ENCODE measurements at regions not wholly inside any gene's neighbourhood (a gene's known extent, or its start where the extent isn't known, plus 50 kb on each side); places are given as distances from the start of the nearest gene placed in this dataset.
"Not testable (repeated sequence)": the region's sequence is repeated elsewhere in the genome, so short reads cannot be mapped to it uniquely, and the experiment has no call there.

DNA sequence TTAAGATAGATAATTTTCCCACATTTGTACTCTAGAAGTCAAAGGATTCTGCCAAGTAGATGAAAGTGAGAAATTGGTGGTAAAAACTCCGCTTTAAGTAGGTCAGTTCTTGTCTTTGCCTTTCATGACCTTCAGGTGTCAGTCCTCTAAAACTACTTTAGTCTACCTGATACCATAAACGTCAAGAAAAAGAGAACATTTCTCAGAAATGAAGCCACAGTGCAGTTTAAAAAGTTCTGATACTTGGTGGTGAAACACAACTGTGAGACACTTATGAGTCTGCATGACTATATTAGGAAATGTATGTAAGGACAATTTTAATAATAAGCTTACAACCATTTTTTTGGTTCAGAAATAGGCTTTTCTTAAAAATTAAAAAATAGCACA, 583.3 kb downstream of the SATB2 start:
- 66 to 83% methylated on average over 2 of the region's 2 CpGs for WGBS, 2 donors
- TF ChIP-seq, protein P1, sequence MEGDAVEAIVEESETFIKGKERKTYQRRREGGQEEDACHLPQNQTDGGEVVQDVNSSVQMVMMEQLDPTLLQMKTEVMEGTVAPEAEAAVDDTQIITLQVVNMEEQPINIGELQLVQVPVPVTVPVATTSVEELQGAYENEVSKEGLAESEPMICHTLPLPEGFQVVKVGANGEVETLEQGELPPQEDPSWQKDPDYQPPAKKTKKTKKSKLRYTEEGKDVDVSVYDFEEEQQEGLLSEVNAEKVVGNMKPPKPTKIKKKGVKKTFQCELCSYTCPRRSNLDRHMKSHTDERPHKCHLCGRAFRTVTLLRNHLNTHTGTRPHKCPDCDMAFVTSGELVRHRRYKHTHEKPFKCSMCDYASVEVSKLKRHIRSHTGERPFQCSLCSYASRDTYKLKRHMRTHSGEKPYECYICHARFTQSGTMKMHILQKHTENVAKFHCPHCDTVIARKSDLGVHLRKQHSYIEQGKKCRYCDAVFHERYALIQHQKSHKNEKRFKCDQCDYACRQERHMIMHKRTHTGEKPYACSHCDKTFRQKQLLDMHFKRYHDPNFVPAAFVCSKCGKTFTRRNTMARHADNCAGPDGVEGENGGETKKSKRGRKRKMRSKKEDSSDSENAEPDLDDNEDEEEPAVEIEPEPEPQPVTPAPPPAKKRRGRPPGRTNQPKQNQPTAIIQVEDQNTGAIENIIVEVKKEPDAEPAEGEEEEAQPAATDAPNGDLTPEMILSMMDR (IDR thresholded peaks at IDR 0.05), result no peak
- TF ChIP-seq POLR2A (IDR thresholded peaks at IDR 0.05), result no peak

DNA sequence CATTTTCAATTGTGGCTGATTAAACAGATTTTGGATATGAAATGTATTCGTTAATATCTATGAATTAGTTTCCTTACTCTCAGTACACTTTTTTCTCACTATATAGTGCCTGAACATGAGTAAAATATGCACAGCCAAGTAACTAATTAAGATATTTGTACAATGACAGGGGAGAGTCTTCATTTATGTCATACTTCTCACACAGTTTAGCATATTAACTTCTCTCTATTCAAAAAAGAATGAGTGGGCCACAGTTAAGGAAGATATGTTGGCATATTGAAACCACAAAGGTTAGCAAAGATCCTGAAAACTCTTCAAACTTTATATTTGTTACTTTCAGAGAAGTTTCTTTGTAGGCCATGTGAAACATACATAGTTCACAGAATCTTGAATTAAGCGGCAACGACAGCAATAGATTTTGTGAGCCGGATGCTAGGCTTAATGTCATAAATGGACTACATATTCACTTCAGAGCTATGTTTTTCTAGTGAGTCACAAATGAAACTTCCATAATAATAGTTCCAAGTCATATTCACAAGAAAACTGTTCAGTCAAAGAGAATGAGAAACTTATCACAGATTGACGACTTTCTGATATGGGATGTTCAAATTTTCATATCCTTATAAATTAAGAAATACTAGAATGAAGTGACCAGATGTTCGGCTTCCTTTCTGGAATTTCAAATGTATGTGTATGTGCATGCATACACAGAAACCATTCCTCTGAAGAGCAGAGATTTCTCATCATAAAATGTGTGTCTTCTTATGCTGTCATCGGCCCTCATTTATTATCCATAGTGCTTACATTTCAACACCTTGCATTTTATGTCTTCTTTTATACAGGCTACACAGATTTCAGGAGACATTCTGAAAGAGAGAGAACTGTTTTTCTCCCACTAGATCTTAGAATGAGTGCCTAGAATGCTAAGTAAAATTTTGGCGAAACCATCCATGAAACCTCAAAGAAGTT, 584.0 kb downstream of the SATB2 start:
- no peak for DNase-seq (ENCODE audit: low spot score in 2 of 2)
- intact Hi-C loops (cut with DNase I; ENCODE audit: low total_unique reads), result no loop called here
- 70 to 86% methylated on average over 8 of the region's 8 CpGs for WGBS, 2 donors
- TF ChIP-seq, protein P1 (IDR thresholded peaks at IDR 0.05), result no peak
- TF ChIP-seq POLR2A (IDR thresholded peaks at IDR 0.05), result no peak
- no peak overlapping the region for H3K4me3 ChIP-seq (ENCODE audit: low read depth, poor library complexity, severe bottlenecking)

More for the DNA sequence above, 583.3 kb downstream of the SATB2 start:
- DNase-seq (ENCODE audit: low spot score in 2 of 2), result no peak
- intact Hi-C loops (cut with DNase I; ENCODE audit: low total_unique reads), result no loop called here
- no peak overlapping the region for H3K4me3 ChIP-seq (ENCODE audit: low read depth, poor library complexity, severe bottlenecking)

DNA sequence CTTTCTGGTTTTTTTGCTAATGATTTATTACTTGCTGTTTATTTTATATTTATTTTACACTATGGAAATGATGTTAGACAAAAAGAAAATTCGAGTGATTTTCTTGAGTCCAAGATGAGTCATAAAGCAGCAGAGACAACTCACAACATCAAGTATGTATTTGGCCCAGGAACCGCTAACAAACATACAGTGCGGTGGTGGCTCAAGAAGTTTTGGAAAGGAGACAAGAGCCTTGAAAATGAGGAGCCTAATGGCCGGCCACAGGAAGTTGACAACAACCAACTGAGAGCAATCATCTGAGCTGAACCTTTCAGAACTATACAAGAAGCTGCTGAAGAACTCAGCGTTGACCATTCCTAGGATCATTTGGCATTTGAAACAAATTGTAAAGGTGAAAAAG, 594.1 kb downstream of the SATB2 start:
- intact Hi-C loops (cut with DNase I; ENCODE audit: low total_unique reads), result no loop called here
- 71 to 74% methylated on average over 5 of the region's 5 CpGs for WGBS, 2 donors
- TF ChIP-seq, protein P1 (IDR thresholded peaks at IDR 0.05), result no peak
- no peak for TF ChIP-seq POLR2A (IDR thresholded peaks at IDR 0.05)
- H3K4me3 ChIP-seq (ENCODE audit: low read depth, poor library complexity, severe bottlenecking), result no peak overlapping the region
- no peak for DNase-seq (ENCODE audit: low spot score in 2 of 2)

DNA sequence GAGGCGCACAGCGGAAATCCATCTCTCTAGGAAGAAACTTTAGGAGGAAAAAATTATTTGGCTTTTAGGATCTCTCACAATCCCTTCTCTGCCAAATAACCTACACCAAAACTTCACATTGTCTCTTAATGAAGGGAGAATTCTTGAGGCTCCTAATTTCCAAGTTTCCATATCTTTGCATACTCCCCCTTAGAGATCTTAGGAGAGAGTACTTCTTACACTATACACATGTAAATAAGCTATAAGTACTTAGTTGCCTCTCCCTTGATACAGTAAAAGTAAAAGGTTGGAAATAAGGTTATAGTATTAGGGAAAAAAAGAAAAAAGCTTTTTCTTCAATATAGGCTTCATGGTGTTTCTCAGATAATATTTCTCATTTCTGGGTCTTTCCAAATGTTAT, 596.7 kb downstream of the SATB2 start:
- intact Hi-C loops (cut with DNase I; ENCODE audit: low total_unique reads), result no loop called here
- no peak overlapping the region for H3K4me3 ChIP-seq (ENCODE audit: low read depth, poor library complexity, severe bottlenecking)
- WGBS, 2 donors, result 86 to 94% methylated on average over 2 of the region's 2 CpGs
- TF ChIP-seq, protein P1 (IDR thresholded peaks at IDR 0.05), result no peak
- no peak for TF ChIP-seq POLR2A (IDR thresholded peaks at IDR 0.05)
- no peak for DNase-seq (ENCODE audit: low spot score in 2 of 2)

DNA sequence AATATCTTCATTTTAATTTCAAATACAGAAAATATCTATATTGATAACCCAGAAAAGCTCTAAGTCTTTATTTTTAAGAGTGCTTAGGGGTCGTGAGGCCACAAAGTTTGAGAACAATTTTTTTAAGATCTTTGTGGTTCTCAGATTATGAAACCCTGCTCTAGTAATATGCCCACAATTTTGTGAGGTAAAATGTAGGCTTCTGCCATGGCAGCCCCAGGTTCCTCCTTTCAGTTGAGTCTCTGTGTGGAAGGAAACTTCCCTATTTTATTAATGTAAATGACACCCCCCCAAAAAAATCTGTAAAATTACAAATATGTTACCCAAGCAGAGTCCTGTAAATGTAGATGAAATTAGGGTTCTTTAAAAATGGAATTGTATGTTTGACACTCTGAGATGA, 600.5 kb downstream of the SATB2 start:
- TF ChIP-seq, protein P1 (IDR thresholded peaks at IDR 0.05), result no peak
- TF ChIP-seq POLR2A (IDR thresholded peaks at IDR 0.05), result no peak
- no peak for DNase-seq (ENCODE audit: low spot score in 2 of 2)

DNA sequence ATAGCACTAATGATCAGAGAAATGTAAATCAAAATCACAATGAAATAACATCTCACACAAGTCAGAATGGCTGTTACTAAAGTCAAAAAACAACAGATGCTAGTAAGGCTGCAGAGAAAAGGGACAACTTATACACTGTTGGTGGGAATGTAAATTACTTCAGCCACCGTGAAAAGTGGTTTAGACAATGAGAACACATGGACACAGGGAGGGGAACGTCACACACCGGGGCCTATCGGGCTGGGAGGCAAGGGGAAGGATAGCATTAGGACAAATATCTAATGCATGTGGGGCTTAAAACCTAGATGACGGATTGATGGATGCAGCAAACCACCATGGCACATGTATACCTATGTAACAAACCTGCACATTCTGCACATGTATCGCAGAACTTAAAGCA, 602.0 kb downstream of the SATB2 start:
- DNase-seq (ENCODE audit: low spot score in 2 of 2); H3K4me3 ChIP-seq (ENCODE audit: low read depth, poor library complexity, severe bottlenecking); intact Hi-C loops (cut with DNase I; ENCODE audit: low total_unique reads): not testable (repeated sequence)
- 85 to 91% methylated on average over 6 of the region's 6 CpGs for WGBS, 2 donors

More for the DNA sequence above, 600.5 kb downstream of the SATB2 start:
- no peak overlapping the region for H3K4me3 ChIP-seq (ENCODE audit: low read depth, poor library complexity, severe bottlenecking)
- 71 to 72% methylated on average over 1 of the region's 1 CpG for WGBS, 2 donors
- intact Hi-C loops (cut with DNase I; ENCODE audit: low total_unique reads), result no loop called here
